Natural killer cell (primary cell): ENCODE measurements at regions not wholly inside any gene's neighbourhood (a gene's known extent, or its start where the extent isn't known, plus 50 kb on each side); places are given as distances from the start of the nearest gene placed in this dataset.

Experiments used
- ATAC-seq, 3 donors: fragments of 150-1000 bp in 2 of 3; fragments of 200-7000 bp in 1 of 3; cut with Tn5 transposase; 1 replicate in 1 of 3; 2 replicates in 2 of 3; pipeline ENCODE4 v1.10.0; 2021; ENCODE audit warnings: mild to moderate bottlenecking in 2 of 3, moderate library complexity in 2 of 3
- DNase-seq, 2 donors: peaks; one replicate each; pipeline versions ENCODE4 v3.0.0 to v3.0.0-alpha.2; 2013 to 2021; ENCODE audit warnings: mixed read lengths in 1 of 2
- H3K27ac ChIP-seq: one replicate; pipeline ENCODE4 v1.5.1; 2013; ENCODE audit warnings: mild to moderate bottlenecking, low read length
- H3K27me3 ChIP-seq: one replicate; pipeline ENCODE4 v1.6.1; 2013; ENCODE audit warnings: low read length; ENCODE audit not compliant: control insufficient read depth, insufficient read depth
- H3K36me3 ChIP-seq: one replicate; pipeline ENCODE4 v1.6.1; 2013; ENCODE audit warnings: low read length; ENCODE audit not compliant: control insufficient read depth, insufficient read depth
- H3K4me1 ChIP-seq: one replicate; pipeline ENCODE4 v1.6.1; 2013; ENCODE audit warnings: low read length; ENCODE audit not compliant: control insufficient read depth, insufficient read depth
- H3K4me3 ChIP-seq: one replicate; pipeline ENCODE4 v1.5.1; 2013; ENCODE audit warnings: low read length
- H3K9me3 ChIP-seq: one replicate; pipeline ENCODE4 v1.6.1; 2013; ENCODE audit warnings: low read length; ENCODE audit not compliant: control insufficient read depth, insufficient read depth
- H3K27ac Mint-ChIP-seq, 2 donors: one replicate each; pipeline ENCODE4 v1.8.0; 2022; ENCODE audit warnings: mild to moderate bottlenecking in 2 of 2, mixed read lengths in 2 of 2, moderate library complexity in 1 of 2
- H3K27me3 Mint-ChIP-seq, 2 donors: one replicate each; pipeline ENCODE4 v1.8.0; 2022; ENCODE audit warnings: low read depth in 2 of 2, mixed read lengths in 2 of 2
- H3K36me3 Mint-ChIP-seq: one replicate; pipeline ENCODE4 v1.8.0; 2022; ENCODE audit warnings: mixed read lengths
- H3K4me1 Mint-ChIP-seq, 2 donors: one replicate each; pipeline ENCODE4 v1.8.0; 2022; ENCODE audit warnings: mixed read lengths in 2 of 2
- H3K4me3 Mint-ChIP-seq: one replicate; pipeline ENCODE4 v1.8.0; 2022; ENCODE audit warnings: mild to moderate bottlenecking, moderate library complexity, mixed read lengths
- H3K9me3 Mint-ChIP-seq, 2 donors: one replicate each; pipeline ENCODE4 v1.8.0; 2022; ENCODE audit warnings: mixed read lengths in 2 of 2
- WGBS: methylation state at CpG from one replicate; pipeline ENCODE4 v1.1.7; 2013; ENCODE audit warnings: missing lambda C conversion rate; ENCODE audit not compliant: insufficient coverage; 5-methylcytosine and 5-hydroxymethylcytosine counted together
- intact Hi-C: fragments of 100-400 bp; cut with micrococcal nuclease; formaldehyde crosslinking; loops from one replicate; pipeline ENCODE4 v1.14.2; 2022
- TF ChIP-seq, protein P1 (sequence below): fragments of 200-600 bp; IDR thresholded peaks from one replicate; pipeline ENCODE4 v1.8.0; 2022; ENCODE audit warnings: antibody characterized with exemption

DNA sequence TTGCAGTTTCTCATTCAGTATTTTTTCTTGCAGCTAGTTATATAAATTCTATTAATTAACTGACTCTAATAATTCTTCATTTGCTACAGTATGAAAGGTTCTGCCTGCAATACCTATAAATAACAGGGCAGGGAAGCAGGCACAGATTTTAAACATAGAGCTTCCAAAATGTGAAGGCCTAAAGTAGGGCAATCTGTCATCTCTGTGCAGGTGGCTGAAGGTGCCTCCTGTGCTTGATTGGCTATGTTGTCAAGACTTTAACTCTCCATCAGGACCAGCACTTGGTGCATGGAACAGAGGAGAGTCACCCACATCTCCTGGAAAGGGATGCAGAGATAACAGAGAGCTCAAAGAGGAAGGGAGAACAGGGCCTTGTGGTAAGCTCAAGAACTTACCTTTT, 75.2 kb upstream of the TSPAN5 start:
- Mint-ChIP-seq H3K4me3 (no peak overlapping the region), H3K27ac (no peak overlapping the region), H3K36me3 (peaks cover 7% of the 10 kb centered on the region), H3K9me3 (no peaks in the 10 kb centered on the region), H3K27me3 (peaks cover 0 to 2% of the 10 kb centered on the region in 2 donors), H3K4me1 (peaks cover 2% of the 10 kb centered on the region in 2 donors)
- H3K9me3 ChIP-seq: no peaks in the 10 kb centered on the region
- TF ChIP-seq, protein P1, sequence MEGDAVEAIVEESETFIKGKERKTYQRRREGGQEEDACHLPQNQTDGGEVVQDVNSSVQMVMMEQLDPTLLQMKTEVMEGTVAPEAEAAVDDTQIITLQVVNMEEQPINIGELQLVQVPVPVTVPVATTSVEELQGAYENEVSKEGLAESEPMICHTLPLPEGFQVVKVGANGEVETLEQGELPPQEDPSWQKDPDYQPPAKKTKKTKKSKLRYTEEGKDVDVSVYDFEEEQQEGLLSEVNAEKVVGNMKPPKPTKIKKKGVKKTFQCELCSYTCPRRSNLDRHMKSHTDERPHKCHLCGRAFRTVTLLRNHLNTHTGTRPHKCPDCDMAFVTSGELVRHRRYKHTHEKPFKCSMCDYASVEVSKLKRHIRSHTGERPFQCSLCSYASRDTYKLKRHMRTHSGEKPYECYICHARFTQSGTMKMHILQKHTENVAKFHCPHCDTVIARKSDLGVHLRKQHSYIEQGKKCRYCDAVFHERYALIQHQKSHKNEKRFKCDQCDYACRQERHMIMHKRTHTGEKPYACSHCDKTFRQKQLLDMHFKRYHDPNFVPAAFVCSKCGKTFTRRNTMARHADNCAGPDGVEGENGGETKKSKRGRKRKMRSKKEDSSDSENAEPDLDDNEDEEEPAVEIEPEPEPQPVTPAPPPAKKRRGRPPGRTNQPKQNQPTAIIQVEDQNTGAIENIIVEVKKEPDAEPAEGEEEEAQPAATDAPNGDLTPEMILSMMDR: no peak
- ATAC-seq (no peak), DNase-seq (no peak)
- no peak overlapping the region for H3K27ac ChIP-seq
- H3K4me1 ChIP-seq: no peaks in the 10 kb centered on the region
- no peaks in the 10 kb centered on the region for H3K36me3 ChIP-seq
- H3K27me3 ChIP-seq: no peaks in the 10 kb centered on the region
- intact Hi-C loops: no loop called here
- H3K4me3 ChIP-seq: no peak overlapping the region

DNA sequence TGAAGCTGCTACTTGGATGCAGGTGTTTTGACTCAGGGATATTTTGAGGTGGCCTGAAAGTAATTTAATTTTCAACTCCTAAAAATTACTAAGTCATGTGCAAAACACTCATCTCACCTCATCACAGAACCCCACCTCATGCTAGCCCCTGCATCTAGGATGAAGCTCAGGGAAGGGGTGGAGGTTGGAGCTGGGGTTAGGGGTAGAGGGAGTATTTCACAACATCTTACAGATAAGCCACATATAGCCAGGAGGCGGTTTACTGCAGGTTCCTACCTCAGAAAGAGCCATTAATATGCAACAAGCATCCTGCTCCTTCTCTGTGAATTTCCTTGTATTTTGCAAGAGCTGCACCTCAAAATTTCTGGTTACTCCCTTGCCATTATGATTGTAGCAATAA, 70.5 kb upstream of the TSPAN5 start:
- H3K27me3 Mint-ChIP-seq: peaks cover 0 to 2% of the 10 kb centered on the region in 2 donors

DNA sequence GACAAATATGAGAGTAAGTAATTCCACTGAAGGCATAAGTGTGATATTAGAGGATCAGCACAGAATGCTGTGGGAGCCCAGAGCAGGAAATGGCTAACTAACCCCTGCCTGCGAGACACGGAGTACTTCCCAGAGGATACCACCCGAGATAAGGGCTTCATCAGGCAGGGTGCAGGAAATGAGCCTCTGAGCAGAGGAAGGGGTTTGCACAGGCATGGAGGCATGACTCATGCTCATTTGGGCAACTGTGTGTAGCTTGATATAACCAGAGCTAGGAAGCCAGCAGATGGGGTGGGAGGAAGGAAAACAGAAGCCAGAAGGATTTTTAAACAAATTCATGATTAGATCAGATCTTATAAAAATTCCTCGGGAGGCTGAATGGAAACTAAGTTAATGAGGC, 70.0 kb upstream of the TSPAN5 start:
- peaks cover 13% of the 10 kb centered on the region for H3K36me3 Mint-ChIP-seq
- DNase-seq: no peak

More for the DNA sequence above, 70.5 kb upstream of the TSPAN5 start:
- Histone ChIP-seq H3K36me3 (no peaks in the 10 kb centered on the region), H3K4me1 (peaks cover 3% of the 10 kb centered on the region), H3K4me3 (no peak overlapping the region), H3K27ac (no peak overlapping the region), H3K27me3 (no peaks in the 10 kb centered on the region), H3K9me3 (no peaks in the 10 kb centered on the region)
- ATAC-seq (no peak), DNase-seq (no peak)
- Mint-ChIP-seq H3K9me3 (peaks cover 4 to 8% of the 10 kb centered on the region in 2 donors), H3K27ac (no peak overlapping the region), H3K4me3 (no peak overlapping the region), H3K4me1 (peaks cover 7% of the 10 kb centered on the region in 2 donors), H3K36me3 (peaks cover 13% of the 10 kb centered on the region)
- no CpG with 5 or more reads among the region's 1 CpG for WGBS
- TF ChIP-seq, protein P1: no peak
- intact Hi-C loops: no loop called here

DNA sequence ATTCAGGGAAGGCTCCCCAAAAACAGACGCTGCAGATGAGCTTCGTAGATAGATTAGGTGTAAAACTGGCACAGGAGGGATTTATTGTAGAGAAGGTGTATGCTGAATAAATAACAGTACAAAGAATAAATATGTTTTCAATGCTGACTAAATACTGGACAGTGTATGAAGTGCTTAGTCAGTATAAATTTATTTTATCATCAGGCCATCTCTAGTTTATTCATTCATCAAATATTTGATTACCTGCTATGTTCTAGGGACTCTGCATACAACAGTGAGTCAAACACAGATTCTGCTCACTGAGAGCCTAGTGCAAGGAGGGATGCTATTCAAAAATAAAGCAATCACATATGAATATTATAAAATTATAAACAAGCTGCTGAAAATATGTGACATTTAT, 63.6 kb upstream of the TSPAN5 start:
- no peak for ATAC-seq
- intact Hi-C loops: no loop called here
- no peak overlapping the region for H3K27ac ChIP-seq

More for the DNA sequence above, 70.0 kb upstream of the TSPAN5 start:
- H3K27ac ChIP-seq: no peak overlapping the region
- intact Hi-C loops: no loop called here
- TF ChIP-seq, protein P1: no peak
- Mint-ChIP-seq H3K27me3 (peaks cover 0 to 2% of the 10 kb centered on the region in 2 donors), H3K4me3 (no peak overlapping the region), H3K9me3 (peaks cover 4 to 8% of the 10 kb centered on the region in 2 donors), H3K27ac (no peak overlapping the region), H3K4me1 (peaks cover 7% of the 10 kb centered on the region in 2 donors)
- no peaks in the 10 kb centered on the region for H3K36me3 ChIP-seq
- no peaks in the 10 kb centered on the region for H3K9me3 ChIP-seq
- peaks cover 3% of the 10 kb centered on the region for H3K4me1 ChIP-seq
- no peak overlapping the region for H3K4me3 ChIP-seq
- ATAC-seq: peak in 1 of 3 donors; percentile 42
- H3K27me3 ChIP-seq: no peaks in the 10 kb centered on the region
- WGBS: 13% methylated on average over 4 of the region's 4 CpGs

More for the DNA sequence above, 63.6 kb upstream of the TSPAN5 start:
- no peaks in the 10 kb centered on the region for H3K4me1 ChIP-seq
- no peak overlapping the region for H3K4me3 Mint-ChIP-seq
- H3K27me3 Mint-ChIP-seq: no peaks in the 10 kb centered on the region
- DNase-seq: no peak
- TF ChIP-seq, protein P1: no peak
- 97% methylated on average over 2 of the region's 2 CpGs for WGBS
- H3K9me3 ChIP-seq: no peaks in the 10 kb centered on the region
- no peaks in the 10 kb centered on the region for H3K36me3 ChIP-seq
- H3K27me3 ChIP-seq: no peaks in the 10 kb centered on the region
- H3K4me1 Mint-ChIP-seq: peaks cover 6% of the 10 kb centered on the region in 2 donors
- H3K36me3 Mint-ChIP-seq: peaks cover 19% of the 10 kb centered on the region
- H3K9me3 Mint-ChIP-seq: peaks cover 6 to 8% of the 10 kb centered on the region in 2 donors
- H3K27ac Mint-ChIP-seq: no peak overlapping the region
- no peak overlapping the region for H3K4me3 ChIP-seq
